ENCODE measurements at regions not wholly inside any gene's neighbourhood (a gene's known extent, or its start where the extent isn't known, plus 50 kb on each side); places are given as distances from the start of the nearest gene placed in this dataset.

GRCh38 chr10:57018452-57018851 lies 657.4 kb upstream of the ZWINT start:
- WGBS, 2 donors (ENCODE audit: extremely low coverage in 2 of 2, insufficient read length in 2 of 2, insufficient replicate concordance in 1 of 2) = no CpG with 5 or more reads among the region's 1 CpG

DNA sequence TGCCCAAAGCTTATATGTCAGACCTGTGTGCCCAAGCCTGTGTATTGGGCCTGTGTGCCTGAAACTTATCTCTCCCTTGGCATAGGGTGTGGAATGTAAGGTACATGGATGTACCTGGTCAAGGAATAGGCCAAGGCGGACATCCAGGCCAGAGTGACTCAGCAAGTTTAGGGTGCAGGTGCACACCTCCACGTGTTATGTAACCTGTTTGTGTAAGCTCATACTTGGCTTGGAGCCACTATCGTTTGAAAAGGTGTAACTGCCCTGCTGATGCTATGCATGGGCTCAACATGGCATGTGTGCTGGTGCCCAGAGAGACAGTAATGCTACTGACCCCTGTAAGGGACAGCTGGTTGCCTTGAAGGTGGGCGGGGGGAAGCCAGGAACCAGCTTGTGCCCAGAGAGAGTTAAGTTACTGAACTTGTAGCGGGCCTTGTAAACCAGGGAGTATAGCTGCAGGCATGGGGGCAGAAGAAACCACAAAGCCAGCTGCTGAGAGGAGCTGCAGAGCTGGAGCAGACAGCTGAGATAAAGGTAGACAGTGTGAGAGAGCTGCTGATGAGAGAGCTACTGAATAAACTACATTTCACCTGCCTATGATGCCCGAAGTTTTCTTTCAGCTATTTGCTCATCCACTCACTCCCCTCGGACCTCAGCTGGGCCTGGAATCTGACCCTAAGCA lies 656.4 kb upstream of the ZWINT start:
- H3K4ac ChIP-seq (ENCODE audit: low read length) = no peak overlapping the region
- no peak overlapping the region for H3K27ac ChIP-seq (replicated peaks; ENCODE audit: low read length)
- no peak overlapping the region for H3K18ac ChIP-seq (ENCODE audit: low read length)
- no peak overlapping the region for H2AK5ac ChIP-seq (ENCODE audit: low read depth, low read length)
- no peak overlapping the region for H3K4me3 ChIP-seq (ENCODE audit: low read length in 2 of 2)
- no peak overlapping the region for H2BK5ac ChIP-seq (ENCODE audit: low read length)
- H4K8ac ChIP-seq (ENCODE audit: low read depth, low read length) = no peak overlapping the region
- peaks cover 6 to 8% of the 10 kb centered on the region in 2 donors for H3K9me3 ChIP-seq (replicated peaks in 1 of 2; ENCODE audit: control insufficient read depth in 2 of 2, insufficient read depth in 1 of 2, low read depth in 1 of 2, low read length in 2 of 2)
- H3K23ac ChIP-seq (ENCODE audit: low read depth, low read length, poor library complexity) = no peak overlapping the region
- no peak overlapping the region for H2AFZ ChIP-seq (ENCODE audit: low read length)
- no peak overlapping the region for H3K4me2 ChIP-seq (ENCODE audit: insufficient read depth, low read length, poor library complexity, severe bottlenecking)
- WGBS, 2 donors (ENCODE audit: extremely low coverage in 2 of 2, insufficient read length in 2 of 2, insufficient replicate concordance in 1 of 2) = no CpG with 5 or more reads among the region's 7 CpGs
- H3K27me3 ChIP-seq (ENCODE audit: control insufficient read depth in 3 of 3, insufficient read depth in 3 of 3, low read depth in 1 of 3, low read length in 3 of 3) = no peaks in the 10 kb centered on the region
- no peak overlapping the region for H2BK15ac ChIP-seq (ENCODE audit: low read length)
- H4K91ac ChIP-seq (ENCODE audit: low read depth, low read length, poor library complexity) = no peak overlapping the region
- H2BK12ac ChIP-seq (ENCODE audit: low read length) = no peak overlapping the region
- peak overlapping the region; percentile 42 for H3K14ac ChIP-seq (ENCODE audit: low read length)
- H2BK120ac ChIP-seq (ENCODE audit: low read depth, low read length) = no peak overlapping the region
- no peaks in the 10 kb centered on the region for H3K36me3 ChIP-seq (replicated peaks in 1 of 2; ENCODE audit: control insufficient read depth in 2 of 2, insufficient read depth in 2 of 2, low read length in 2 of 2)
- H3K9ac ChIP-seq (ENCODE audit: low read depth, low read length, poor library complexity) = no peak overlapping the region
- DNase-seq (ENCODE audit: low spot score) = no peak
- H3K4me1 ChIP-seq (ENCODE audit: control insufficient read depth in 2 of 2, insufficient read depth in 1 of 2, low read depth in 1 of 2, low read length in 2 of 2) = peaks cover 0 to 8% of the 10 kb centered on the region in 2 donors
- H3K79me1 ChIP-seq (ENCODE audit: low read depth, low read length) = no peaks in the 10 kb centered on the region

More at GRCh38 chr10:57018452-57018851, 657.4 kb upstream of the ZWINT start:
- Histone ChIP-seq H3K36me3 (replicated peaks in 1 of 2; ENCODE audit: control insufficient read depth in 2 of 2, insufficient read depth in 2 of 2, low read length in 2 of 2) (no peaks in the 10 kb centered on the region), H4K91ac (ENCODE audit: low read depth, low read length, poor library complexity) (no peak overlapping the region), H3K4me2 (ENCODE audit: insufficient read depth, low read length, poor library complexity, severe bottlenecking) (no peak overlapping the region), H2BK120ac (ENCODE audit: low read depth, low read length) (no peak overlapping the region), H4K8ac (ENCODE audit: low read depth, low read length) (no peak overlapping the region), H3K27ac (replicated peaks; ENCODE audit: low read length) (no peak overlapping the region), H2BK5ac (ENCODE audit: low read length) (no peak overlapping the region), H3K79me1 (ENCODE audit: low read depth, low read length) (no peaks in the 10 kb centered on the region), H3K23ac (ENCODE audit: low read depth, low read length, poor library complexity) (no peak overlapping the region), H3K4me1 (ENCODE audit: control insufficient read depth in 2 of 2, insufficient read depth in 1 of 2, low read depth in 1 of 2, low read length in 2 of 2) (peaks cover 0 to 8% of the 10 kb centered on the region in 2 donors), H3K14ac (ENCODE audit: low read length) (no peak overlapping the region), H3K4me3 (ENCODE audit: low read length in 2 of 2) (no peak overlapping the region), H3K27me3 (ENCODE audit: control insufficient read depth in 3 of 3, insufficient read depth in 3 of 3, low read depth in 1 of 3, low read length in 3 of 3) (no peaks in the 10 kb centered on the region), H2BK15ac (ENCODE audit: low read length) (no peak overlapping the region), H2AFZ (ENCODE audit: low read length) (peak overlapping the region; percentile 73), H3K4ac (ENCODE audit: low read length) (no peak overlapping the region), H3K9me3 (replicated peaks in 1 of 2; ENCODE audit: control insufficient read depth in 2 of 2, insufficient read depth in 1 of 2, low read depth in 1 of 2, low read length in 2 of 2) (peaks cover 6 to 8% of the 10 kb centered on the region in 2 donors), H2BK12ac (ENCODE audit: low read length) (no peak overlapping the region), H3K18ac (ENCODE audit: low read length) (no peak overlapping the region), H3K9ac (ENCODE audit: low read depth, low read length, poor library complexity) (no peak overlapping the region), H2AK5ac (ENCODE audit: low read depth, low read length) (no peak overlapping the region)
- DNase-seq (ENCODE audit: low spot score) = no peak

- Histone ChIP-seq H2BK15ac (ENCODE audit: low read length) (no peak overlapping the region), H3K4ac (ENCODE audit: low read length) (no peak overlapping the region), H4K91ac (ENCODE audit: low read depth, low read length, poor library complexity) (no peak overlapping the region), H3K27ac (replicated peaks; ENCODE audit: low read length) (no peak overlapping the region), H3K36me3 (replicated peaks in 1 of 2; ENCODE audit: control insufficient read depth in 2 of 2, insufficient read depth in 2 of 2, low read length in 2 of 2) (no peaks in the 10 kb centered on the region), H2BK5ac (ENCODE audit: low read length) (no peak overlapping the region), H2AK5ac (ENCODE audit: low read depth, low read length) (no peak overlapping the region), H4K8ac (ENCODE audit: low read depth, low read length) (no peak overlapping the region), H3K4me2 (ENCODE audit: insufficient read depth, low read length, poor library complexity, severe bottlenecking) (no peak overlapping the region), H3K18ac (ENCODE audit: low read length) (no peak overlapping the region), H3K9ac (ENCODE audit: low read depth, low read length, poor library complexity) (no peak overlapping the region), H2BK12ac (ENCODE audit: low read length) (no peak overlapping the region), H3K27me3 (ENCODE audit: control insufficient read depth in 3 of 3, insufficient read depth in 3 of 3, low read depth in 1 of 3, low read length in 3 of 3) (no peaks in the 10 kb centered on the region), H2AFZ (ENCODE audit: low read length) (no peak overlapping the region), H3K14ac (ENCODE audit: low read length) (no peak overlapping the region), H3K4me1 (ENCODE audit: control insufficient read depth in 2 of 2, insufficient read depth in 1 of 2, low read depth in 1 of 2, low read length in 2 of 2) (peaks cover 0 to 8% of the 10 kb centered on the region in 2 donors), H3K23ac (ENCODE audit: low read depth, low read length, poor library complexity) (no peak overlapping the region), H3K4me3 (ENCODE audit: low read length in 2 of 2) (no peak overlapping the region), H3K9me3 (replicated peaks in 1 of 2; ENCODE audit: control insufficient read depth in 2 of 2, insufficient read depth in 1 of 2, low read depth in 1 of 2, low read length in 2 of 2) (peaks cover 4 to 8% of the 10 kb centered on the region in 2 donors), H3K79me1 (ENCODE audit: low read depth, low read length) (no peaks in the 10 kb centered on the region), H2BK120ac (ENCODE audit: low read depth, low read length) (no peak overlapping the region)
- no peak for DNase-seq (ENCODE audit: low spot score)
- WGBS, 2 donors (ENCODE audit: extremely low coverage in 2 of 2, insufficient read length in 2 of 2, insufficient replicate concordance in 1 of 2) = no CpG with 5 or more reads among the region's 13 CpGs
These were observed 654.7 kb upstream of the ZWINT start for GRCh38 chr10:57015595-57016318.

DNA sequence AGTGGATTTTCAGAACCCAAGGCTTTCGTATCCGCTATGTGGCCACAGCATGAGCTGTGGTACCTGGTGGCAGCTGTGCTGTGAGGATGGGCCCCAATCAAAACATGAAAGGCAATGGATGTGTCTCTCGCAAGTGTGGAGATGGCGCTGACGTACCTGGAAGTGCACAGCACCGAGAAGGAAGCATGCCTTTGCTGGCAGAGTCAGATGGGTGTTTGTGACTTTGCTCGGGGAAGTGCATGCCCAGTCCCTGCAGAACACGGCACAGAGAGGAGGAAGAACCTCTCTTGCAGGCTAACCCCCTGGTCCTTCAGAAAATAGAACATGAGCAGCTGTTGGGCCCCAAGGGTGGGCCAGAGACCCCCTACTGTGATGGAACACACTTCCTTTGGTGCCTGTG lies 654.1 kb upstream of the ZWINT start:
- Histone ChIP-seq H3K4me1 (ENCODE audit: control insufficient read depth in 2 of 2, insufficient read depth in 1 of 2, low read depth in 1 of 2, low read length in 2 of 2) (peaks cover 3 to 8% of the 10 kb centered on the region in 2 donors), H2BK5ac (ENCODE audit: low read length) (no peak overlapping the region), H3K4me3 (ENCODE audit: low read length in 2 of 2) (no peak overlapping the region), H3K9me3 (replicated peaks in 1 of 2; ENCODE audit: control insufficient read depth in 2 of 2, insufficient read depth in 1 of 2, low read depth in 1 of 2, low read length in 2 of 2) (peaks cover 4 to 8% of the 10 kb centered on the region in 2 donors), H2BK120ac (ENCODE audit: low read depth, low read length) (no peak overlapping the region), H2BK15ac (ENCODE audit: low read length) (no peak overlapping the region), H3K27me3 (ENCODE audit: control insufficient read depth in 3 of 3, insufficient read depth in 3 of 3, low read depth in 1 of 3, low read length in 3 of 3) (no peaks in the 10 kb centered on the region), H3K9ac (ENCODE audit: low read depth, low read length, poor library complexity) (no peak overlapping the region), H3K14ac (ENCODE audit: low read length) (no peak overlapping the region), H3K79me1 (ENCODE audit: low read depth, low read length) (no peaks in the 10 kb centered on the region), H3K27ac (replicated peaks; ENCODE audit: low read length) (no peak overlapping the region), H4K91ac (ENCODE audit: low read depth, low read length, poor library complexity) (no peak overlapping the region), H3K18ac (ENCODE audit: low read length) (no peak overlapping the region), H3K4ac (ENCODE audit: low read length) (no peak overlapping the region), H3K36me3 (replicated peaks in 1 of 2; ENCODE audit: control insufficient read depth in 2 of 2, insufficient read depth in 2 of 2, low read length in 2 of 2) (no peaks in the 10 kb centered on the region), H2AFZ (ENCODE audit: low read length) (no peak overlapping the region), H3K4me2 (ENCODE audit: insufficient read depth, low read length, poor library complexity, severe bottlenecking) (no peak overlapping the region), H2AK5ac (ENCODE audit: low read depth, low read length) (no peak overlapping the region), H2BK12ac (ENCODE audit: low read length) (no peak overlapping the region), H4K8ac (ENCODE audit: low read depth, low read length) (no peak overlapping the region), H3K23ac (ENCODE audit: low read depth, low read length, poor library complexity) (no peak overlapping the region)
- no peak for DNase-seq (ENCODE audit: low spot score)
- no CpG with 5 or more reads among the region's 8 CpGs for WGBS, 2 donors (ENCODE audit: extremely low coverage in 2 of 2, insufficient read length in 2 of 2, insufficient replicate concordance in 1 of 2)
